Activated naive CD4-positive, alpha-beta T cell treated with anti-CD3 and anti-CD28 coated beads, Interleukin-2, amount 50 U/mL, for 24 hours (primary cell): ENCODE measurements at regions not wholly inside any gene's neighbourhood (a gene's known extent, or its start where the extent isn't known, plus 50 kb on each side); places are given as distances from the start of the nearest gene placed in this dataset.
A peak's percentile ranks its signal among the peaks of the same experiment; 100 is the strongest.
"Not testable (repeated sequence)": the region's sequence is repeated elsewhere in the genome, so short reads cannot be mapped to it uniquely, and the experiment has no call there.

Experiments
- H3K27ac Mint-ChIP-seq: one replicate; pipeline ENCODE4 v1.8.0; 2021; ENCODE audit warnings: mild to moderate bottlenecking, mixed read lengths
- H3K27me3 Mint-ChIP-seq: one replicate; pipeline ENCODE4 v1.8.0; 2021; ENCODE audit warnings: mixed read lengths
- H3K36me3 Mint-ChIP-seq: one replicate; pipeline ENCODE4 v1.8.0; 2021; ENCODE audit warnings: mixed read lengths
- H3K4me1 Mint-ChIP-seq: one replicate; pipeline ENCODE4 v1.8.0; 2021; ENCODE audit warnings: mixed read lengths
- H3K4me3 Mint-ChIP-seq: one replicate; pipeline ENCODE4 v1.8.0; 2021; ENCODE audit warnings: mild to moderate bottlenecking, mixed read lengths
- H3K9me3 Mint-ChIP-seq: one replicate; pipeline ENCODE4 v1.8.0; 2021; ENCODE audit warnings: mixed read lengths

- H3K36me3 Mint-ChIP-seq: peaks cover 2% of the 10 kb centered on the region
- H3K27ac Mint-ChIP-seq: no peak overlapping the region
- H3K4me3 Mint-ChIP-seq: no peak overlapping the region
- H3K27me3 Mint-ChIP-seq: no peaks in the 10 kb centered on the region
- no peaks in the 10 kb centered on the region for H3K9me3 Mint-ChIP-seq
- no peaks in the 10 kb centered on the region for H3K4me1 Mint-ChIP-seq
Measured at GRCh38 chr21:25244735-25245134, 362.5 kb downstream of the MRPL39 start.

- Mint-ChIP-seq H3K4me3 (no peak overlapping the region), H3K4me1 (no peaks in the 10 kb centered on the region), H3K27ac (no peak overlapping the region), H3K27me3 (no peaks in the 10 kb centered on the region), H3K9me3 (peaks cover 5% of the 10 kb centered on the region), H3K36me3 (peaks cover 2% of the 10 kb centered on the region)
Measured at GRCh38 chr21:25243808-25244207, 363.5 kb downstream of the MRPL39 start.

- H3K27ac Mint-ChIP-seq: no peak overlapping the region
- no peaks in the 10 kb centered on the region for H3K27me3 Mint-ChIP-seq
- peaks cover 27% of the 10 kb centered on the region for H3K9me3 Mint-ChIP-seq
- H3K4me3 Mint-ChIP-seq: no peak overlapping the region
- no peaks in the 10 kb centered on the region for H3K4me1 Mint-ChIP-seq
- H3K36me3 Mint-ChIP-seq: peaks cover 2% of the 10 kb centered on the region
Measured at GRCh38 chr21:25240974-25241373, 366.3 kb downstream of the MRPL39 start.

GRCh38 chr21:25234857-25235801, 372.2 kb downstream of the MRPL39 start:
- no peaks in the 10 kb centered on the region for H3K4me1 Mint-ChIP-seq
- H3K36me3 Mint-ChIP-seq: no peaks in the 10 kb centered on the region
- H3K4me3 Mint-ChIP-seq: no peak overlapping the region
- no peak overlapping the region for H3K27ac Mint-ChIP-seq
- no peaks in the 10 kb centered on the region for H3K27me3 Mint-ChIP-seq
- H3K9me3 Mint-ChIP-seq: peaks cover 32% of the 10 kb centered on the region

- H3K27me3 Mint-ChIP-seq: no peaks in the 10 kb centered on the region
- no peaks in the 10 kb centered on the region for H3K36me3 Mint-ChIP-seq
- peaks cover 12% of the 10 kb centered on the region for H3K9me3 Mint-ChIP-seq
- peak overlapping the region; percentile 6 for H3K27ac Mint-ChIP-seq
- H3K4me3 Mint-ChIP-seq: no peak overlapping the region
- H3K4me1 Mint-ChIP-seq: no peaks in the 10 kb centered on the region
Measured at GRCh38 chr21:25220954-25221353, 386.3 kb downstream of the MRPL39 start.

- H3K27ac Mint-ChIP-seq: no peak overlapping the region
Measured at GRCh38 chr21:25220169-25220568, 387.1 kb downstream of the MRPL39 start.

GRCh38 chr21:25215698-25216384, 391.4 kb downstream of the MRPL39 start:
- Mint-ChIP-seq H3K4me1 (no peaks in the 10 kb centered on the region), H3K4me3 (no peak overlapping the region), H3K27ac (no peak overlapping the region), H3K27me3 (no peaks in the 10 kb centered on the region), H3K9me3 (peaks cover 2% of the 10 kb centered on the region), H3K36me3 (no peaks in the 10 kb centered on the region)

More at GRCh38 chr21:25220169-25220568, 387.1 kb downstream of the MRPL39 start:
- H3K4me3 Mint-ChIP-seq: no peak overlapping the region
- H3K4me1 Mint-ChIP-seq: no peaks in the 10 kb centered on the region
- peaks cover 12% of the 10 kb centered on the region for H3K9me3 Mint-ChIP-seq
- H3K27me3 Mint-ChIP-seq: no peaks in the 10 kb centered on the region
- no peaks in the 10 kb centered on the region for H3K36me3 Mint-ChIP-seq

- H3K36me3 Mint-ChIP-seq: no peaks in the 10 kb centered on the region
- H3K4me3 Mint-ChIP-seq: no peak overlapping the region
- no peaks in the 10 kb centered on the region for H3K9me3 Mint-ChIP-seq
- no peaks in the 10 kb centered on the region for H3K4me1 Mint-ChIP-seq
- no peak overlapping the region for H3K27ac Mint-ChIP-seq
- no peaks in the 10 kb centered on the region for H3K27me3 Mint-ChIP-seq
Measured at GRCh38 chr21:25214676-25215075, 392.6 kb downstream of the MRPL39 start.

GRCh38 chr21:25199944-25200343, 407.3 kb downstream of the MRPL39 start:
- Mint-ChIP-seq H3K36me3 (no peaks in the 10 kb centered on the region), H3K9me3 (peaks cover 11% of the 10 kb centered on the region), H3K27ac (no peak overlapping the region), H3K27me3 (no peaks in the 10 kb centered on the region), H3K4me1 (no peaks in the 10 kb centered on the region), H3K4me3 (no peak overlapping the region)

- no peak overlapping the region for H3K27ac Mint-ChIP-seq
- no peaks in the 10 kb centered on the region for H3K36me3 Mint-ChIP-seq
- H3K9me3 Mint-ChIP-seq: peaks cover 4% of the 10 kb centered on the region
- H3K27me3 Mint-ChIP-seq: no peaks in the 10 kb centered on the region
- no peak overlapping the region for H3K4me3 Mint-ChIP-seq
- no peaks in the 10 kb centered on the region for H3K4me1 Mint-ChIP-seq
Measured at GRCh38 chr21:25191141-25191540, 416.1 kb downstream of the MRPL39 start.

GRCh38 chr21:25189497-25189896, 417.8 kb downstream of the MRPL39 start:
- no peaks in the 10 kb centered on the region for H3K4me1 Mint-ChIP-seq
- no peak overlapping the region for H3K4me3 Mint-ChIP-seq
- no peak overlapping the region for H3K27ac Mint-ChIP-seq
- H3K27me3 Mint-ChIP-seq: no peaks in the 10 kb centered on the region
- H3K36me3 Mint-ChIP-seq: no peaks in the 10 kb centered on the region
- H3K9me3 Mint-ChIP-seq: no peaks in the 10 kb centered on the region

- H3K9me3 Mint-ChIP-seq: no peaks in the 10 kb centered on the region
- no peaks in the 10 kb centered on the region for H3K4me1 Mint-ChIP-seq
- H3K27ac Mint-ChIP-seq: no peak overlapping the region
- no peaks in the 10 kb centered on the region for H3K27me3 Mint-ChIP-seq
- no peak overlapping the region for H3K4me3 Mint-ChIP-seq
- no peaks in the 10 kb centered on the region for H3K36me3 Mint-ChIP-seq
Measured at GRCh38 chr21:25188677-25189079, 418.6 kb downstream of the MRPL39 start.

- Mint-ChIP-seq H3K27me3 (no peaks in the 10 kb centered on the region), H3K4me1 (no peaks in the 10 kb centered on the region), H3K4me3 (no peak overlapping the region), H3K9me3 (no peaks in the 10 kb centered on the region), H3K36me3 (no peaks in the 10 kb centered on the region), H3K27ac (no peak overlapping the region)
Measured at GRCh38 chr21:25186273-25186672, 421.0 kb downstream of the MRPL39 start.

GRCh38 chr21:25183577-25183976, 423.7 kb downstream of the MRPL39 start:
- Mint-ChIP-seq H3K27ac (no peak overlapping the region), H3K27me3 (no peaks in the 10 kb centered on the region), H3K36me3 (no peaks in the 10 kb centered on the region), H3K4me3 (no peak overlapping the region), H3K4me1 (no peaks in the 10 kb centered on the region), H3K9me3 (no peaks in the 10 kb centered on the region)

- not testable (repeated sequence) for H3K27ac Mint-ChIP-seq, H3K27me3 Mint-ChIP-seq, H3K4me1 Mint-ChIP-seq, H3K36me3 Mint-ChIP-seq, H3K9me3 Mint-ChIP-seq, H3K4me3 Mint-ChIP-seq
Measured at GRCh38 chr21:25181690-25182089, 425.6 kb downstream of the MRPL39 start.

- Mint-ChIP-seq H3K4me1 (no peaks in the 10 kb centered on the region), H3K9me3 (no peaks in the 10 kb centered on the region), H3K4me3 (no peak overlapping the region), H3K36me3 (no peaks in the 10 kb centered on the region), H3K27ac (no peak overlapping the region), H3K27me3 (no peaks in the 10 kb centered on the region)
Measured at GRCh38 chr21:25179116-25179515, 428.2 kb downstream of the MRPL39 start.
